Keratinocyte (primary cell): ENCODE measurements at regions not wholly inside any gene's neighbourhood (a gene's known extent, or its start where the extent isn't known, plus 50 kb on each side); places are given as distances from the start of the nearest gene placed in this dataset.
A peak's percentile ranks its signal among the peaks of the same experiment; 100 is the strongest.

Experiments used
- DNase-seq: peaks from one replicate; pipeline ENCODE4 v3.0.0-alpha.2; 2011; ENCODE audit warnings: low read depth, missing footprints, low spot score
- FAIRE-seq: peaks from 2 replicates; lab custom pipeline; 2011; peaks lifted over from hg19 to GRCh38; lab: Jason Lieb, UNC
- H2AFZ ChIP-seq: 2 replicates; pipeline ENCODE4 v1.6.0; 2012; ENCODE audit warnings: low read length, control low read depth, inconsistent platforms; ENCODE audit not compliant: control insufficient read depth
- H3K27ac ChIP-seq: 2 replicates; pipeline ENCODE4 v1.5.1; 2011; ENCODE audit warnings: low read length; ENCODE audit not compliant: control insufficient read depth, insufficient read depth
- H3K27me3 ChIP-seq: 3 replicates; pipeline ENCODE4 v1.6.0; 2011; ENCODE audit warnings: low read length; ENCODE audit not compliant: control insufficient read depth, insufficient read depth; ENCODE audit errors: extremely low read depth
- H3K36me3 ChIP-seq, 2 experiments: 2 replicates in 1 of 2; 3 replicates in 1 of 2; pipeline ENCODE4 v1.5.1; 2011; ENCODE audit warnings: low read length in 2 of 2, mild to moderate bottlenecking in 1 of 2; ENCODE audit not compliant: control insufficient read depth in 2 of 2, insufficient read depth in 2 of 2; ENCODE audit errors: extremely low read depth in 1 of 2
- H3K4me1 ChIP-seq: 3 replicates; pipeline ENCODE4 v1.5.1; 2011; ENCODE audit warnings: low read length; ENCODE audit not compliant: control insufficient read depth, insufficient read depth; ENCODE audit errors: extremely low read depth
- H3K4me2 ChIP-seq: 3 replicates; pipeline ENCODE4 v1.6.0; 2011; ENCODE audit warnings: low read depth, low read length; ENCODE audit not compliant: control insufficient read depth, insufficient read depth; ENCODE audit errors: extremely low read depth
- H3K4me3 ChIP-seq, 3 experiments: fragments of 200-600 bp in 1 of 3; sonication (generic) in 1 of 3; 2 replicates in 2 of 3; 3 replicates in 1 of 3; pipeline ENCODE4 v1.5.1; 2011 to 2016; ENCODE audit warnings: low read length in 3 of 3, mild to moderate bottlenecking in 3 of 3, control low read depth in 2 of 3, inconsistent platforms in 1 of 3, low read depth in 1 of 3, mixed read lengths in 1 of 3, mixed run types in 1 of 3, moderate library complexity in 1 of 3; ENCODE audit not compliant: control insufficient read depth in 2 of 3, insufficient read depth in 2 of 3; ENCODE audit errors: extremely low read depth in 1 of 3
- H3K79me2 ChIP-seq: 2 replicates; pipeline ENCODE4 v1.6.0; 2012; ENCODE audit warnings: low read length; ENCODE audit not compliant: control insufficient read depth, insufficient read depth
- H3K9ac ChIP-seq: 3 replicates; pipeline ENCODE4 v1.6.0; 2011; ENCODE audit warnings: low read length; ENCODE audit not compliant: control insufficient read depth, insufficient read depth; ENCODE audit errors: extremely low read depth
- H3K9me1 ChIP-seq: 3 replicates; pipeline ENCODE4 v1.6.0; 2011; ENCODE audit warnings: low read length; ENCODE audit not compliant: control insufficient read depth, insufficient read depth; ENCODE audit errors: extremely low read depth
- H3K9me3 ChIP-seq: 2 replicates; pipeline ENCODE4 v1.5.1; 2012; ENCODE audit warnings: low read depth, low read length; ENCODE audit not compliant: control insufficient read depth
- H4K20me1 ChIP-seq: 3 replicates; pipeline ENCODE4 v1.6.0; 2011; ENCODE audit warnings: low read length; ENCODE audit not compliant: control insufficient read depth, insufficient read depth; ENCODE audit errors: extremely low read depth
- EZH2 ChIP-seq: IDR thresholded peaks from one replicate; pipeline ENCODE4 v1.6.1; 2012; ENCODE audit warnings: inconsistent platforms, mild to moderate bottlenecking, low read length, moderate library complexity
- dilution Hi-C: fragments of 300-500 bp; cut with MboI; formaldehyde crosslinking; loops from one replicate; pipeline ENCODE4 v1.7.0; 2020; ENCODE audit warnings: low sequenced_read_pairs; ENCODE audit not compliant: extremely low pct_ligation_motif_present
- TF ChIP-seq, protein P1 (sequence below), 3 experiments: IDR thresholded peaks in 1 of 3; conservative IDR thresholded peaks in 1 of 3; optimal IDR thresholded peaks in 1 of 3; 2 replicates in 2 of 3; 3 replicates in 1 of 3; pipeline versions ENCODE3 to v1.5.1; 2011; ENCODE audit warnings: low read length in 3 of 3, mild to moderate bottlenecking in 3 of 3, moderate library complexity in 2 of 3, control low read depth in 1 of 3, inconsistent platforms in 1 of 3; ENCODE audit not compliant: insufficient read depth in 2 of 3; ENCODE audit errors: extremely low read depth in 1 of 3

- Histone ChIP-seq H2AFZ (no peak overlapping the region), H3K27me3 (no peaks in the 10 kb centered on the region), H3K9ac (no peak overlapping the region), H3K79me2 (no peaks in the 10 kb centered on the region), H3K36me3 (no peaks in the 10 kb centered on the region), H3K4me1 (no peaks in the 10 kb centered on the region), H4K20me1 (no peaks in the 10 kb centered on the region), H3K27ac (no peak overlapping the region), H3K4me2 (no peak overlapping the region), H3K4me3 (no peak overlapping the region), H3K9me1 (no peaks in the 10 kb centered on the region), H3K9me3 (no peaks in the 10 kb centered on the region)
- FAIRE-seq (no peak), DNase-seq (no peak)
- TF ChIP-seq, protein P1, sequence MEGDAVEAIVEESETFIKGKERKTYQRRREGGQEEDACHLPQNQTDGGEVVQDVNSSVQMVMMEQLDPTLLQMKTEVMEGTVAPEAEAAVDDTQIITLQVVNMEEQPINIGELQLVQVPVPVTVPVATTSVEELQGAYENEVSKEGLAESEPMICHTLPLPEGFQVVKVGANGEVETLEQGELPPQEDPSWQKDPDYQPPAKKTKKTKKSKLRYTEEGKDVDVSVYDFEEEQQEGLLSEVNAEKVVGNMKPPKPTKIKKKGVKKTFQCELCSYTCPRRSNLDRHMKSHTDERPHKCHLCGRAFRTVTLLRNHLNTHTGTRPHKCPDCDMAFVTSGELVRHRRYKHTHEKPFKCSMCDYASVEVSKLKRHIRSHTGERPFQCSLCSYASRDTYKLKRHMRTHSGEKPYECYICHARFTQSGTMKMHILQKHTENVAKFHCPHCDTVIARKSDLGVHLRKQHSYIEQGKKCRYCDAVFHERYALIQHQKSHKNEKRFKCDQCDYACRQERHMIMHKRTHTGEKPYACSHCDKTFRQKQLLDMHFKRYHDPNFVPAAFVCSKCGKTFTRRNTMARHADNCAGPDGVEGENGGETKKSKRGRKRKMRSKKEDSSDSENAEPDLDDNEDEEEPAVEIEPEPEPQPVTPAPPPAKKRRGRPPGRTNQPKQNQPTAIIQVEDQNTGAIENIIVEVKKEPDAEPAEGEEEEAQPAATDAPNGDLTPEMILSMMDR (optimal IDR thresholded peaks at IDR 0.05 in 1 of 3, IDR thresholded peaks at IDR 0.05 in 1 of 3, conservative IDR thresholded peaks at IDR 0.05 in 1 of 3; ENCODE audit: extremely low read depth in 1 of 3, insufficient read depth in 2 of 3, low read length in 3 of 3), result no peak
- no peak for TF ChIP-seq EZH2
- dilution Hi-C loops, result no loop called here
These were observed 84.7 kb upstream of the LRRN1 start for GRCh38 chr3:3714572-3714971.

- no peak overlapping the region for H3K27ac ChIP-seq
- no peak for TF ChIP-seq EZH2
- TF ChIP-seq, protein P1 (optimal IDR thresholded peaks at IDR 0.05 in 1 of 3, IDR thresholded peaks at IDR 0.05 in 1 of 3, conservative IDR thresholded peaks at IDR 0.05 in 1 of 3; ENCODE audit: extremely low read depth in 1 of 3, insufficient read depth in 2 of 3, low read length in 3 of 3), result no peak
- FAIRE-seq (no peak), DNase-seq (no peak)
- H3K4me1 ChIP-seq, result peaks cover 2% of the 10 kb centered on the region
- H3K9me1 ChIP-seq, result no peaks in the 10 kb centered on the region
- no peaks in the 10 kb centered on the region for H3K27me3 ChIP-seq
- H3K4me2 ChIP-seq, result no peak overlapping the region
- H3K4me3 ChIP-seq, result no peak overlapping the region
- H3K9me3 ChIP-seq, result no peaks in the 10 kb centered on the region
- peak overlapping the region; percentile 44 for H2AFZ ChIP-seq
- H3K36me3 ChIP-seq, result no peaks in the 10 kb centered on the region
- dilution Hi-C loops, result no loop called here
- no peaks in the 10 kb centered on the region for H3K79me2 ChIP-seq
- H3K9ac ChIP-seq, result no peak overlapping the region
- H4K20me1 ChIP-seq, result no peaks in the 10 kb centered on the region
These were observed 86.3 kb upstream of the LRRN1 start for GRCh38 chr3:3712971-3713370.
